Gastrocnemius medialis (tissue), 4 donors: ENCODE measurements at regions not wholly inside any gene's neighbourhood (a gene's known extent, or its start where the extent isn't known, plus 50 kb on each side); places are given as distances from the start of the nearest gene placed in this dataset.

Source experiments
- CTCF ChIP-seq, 5 experiments: fragments of 450-650 bp in 3 of 5; fragments of 200-600 bp in 2 of 5; sonication (generic) in 2 of 5; IDR thresholded peaks in 4 of 5; conservative IDR thresholded peaks in 1 of 5; 1 replicate in 4 of 5; 2 replicates in 1 of 5; pipeline ENCODE4 v1.5.1; 2016 to 2019; ENCODE audit warnings: antibody characterized with exemption in 5 of 5, mild to moderate bottlenecking in 3 of 5, moderate library complexity in 3 of 5
- POLR2A ChIP-seq, 2 donors: fragments of 450-650 bp; IDR thresholded peaks; one replicate each; pipeline ENCODE4 v1.6.1; 2017; ENCODE audit warnings: antibody characterized with exemption in 2 of 2, mild to moderate bottlenecking in 2 of 2, moderate library complexity in 2 of 2

DNA sequence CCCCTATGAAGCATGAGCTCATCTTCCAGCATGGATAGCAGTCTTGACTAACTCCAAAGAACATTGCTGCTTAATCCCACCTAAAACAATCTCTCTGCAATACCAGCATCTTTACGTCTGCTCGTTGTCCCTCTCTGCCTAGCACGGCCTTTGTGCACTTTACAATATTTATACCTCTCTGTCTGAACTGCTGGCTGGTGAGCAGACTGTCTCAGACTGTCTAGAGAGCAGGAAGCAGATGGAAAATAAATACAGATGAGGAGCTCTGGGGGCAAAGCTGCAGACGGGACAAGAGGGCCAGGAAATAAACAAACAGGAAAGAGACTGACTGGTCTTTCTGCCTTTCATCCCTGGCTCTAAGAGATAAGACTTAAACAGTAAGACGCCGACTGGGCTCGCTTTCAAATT, 224.8 kb downstream of the ENC1 start:
- no peak for TF ChIP-seq CTCF (IDR thresholded peaks at IDR 0.05 in 4 of 5, conservative IDR thresholded peaks at IDR 0.05 in 1 of 5)
- TF ChIP-seq POLR2A (IDR thresholded peaks at IDR 0.05), result no peak
